H1 (cell line): ENCODE measurements at regions not wholly inside any gene's neighbourhood (a gene's known extent, or its start where the extent isn't known, plus 50 kb on each side); places are given as distances from the start of the nearest gene placed in this dataset.

Source experiments
- CTCF ChIA-PET: fragments of 300-600 bp; sonication (Branson Sonifier 250); formaldehyde crosslinking; loops from one replicate; lab custom pipeline; 2021; ENCODE audit not compliant: partially characterized antibody; lab: Charles Lee
- POLR2A ChIA-PET: fragments of 300-600 bp; sonication (Branson Sonifier 250); formaldehyde crosslinking; loops from one replicate; lab custom pipeline; 2021; ENCODE audit warnings: inconsistent platforms; ENCODE audit not compliant: partially characterized antibody; lab: Charles Lee
- DNase-seq, 2 experiments: peaks; one replicate each; pipeline versions ENCODE4 v3.0.0 to v3.0.0-alpha.2; 2010 to 2022; ENCODE audit warnings: low spot score in 2 of 2, low read depth in 1 of 2, mixed read lengths in 1 of 2
- FAIRE-seq: peaks from 2 replicates; lab custom pipeline; 2011; peaks lifted over from hg19 to GRCh38; lab: Jason Lieb, UNC
- H2AFZ ChIP-seq: 2 replicates; pipeline ENCODE4 v1.8.1; 2012; ENCODE audit warnings: low read length, inconsistent platforms
- H2AK5ac ChIP-seq: 2 replicates; pipeline ENCODE4 v1.6.1; 2013; ENCODE audit warnings: low read depth, low read length
- H2BK120ac ChIP-seq: replicated peaks from 2 replicates; pipeline ENCODE3; 2013; ENCODE audit warnings: low read depth, low read length, inconsistent platforms
- H2BK12ac ChIP-seq: 2 replicates; pipeline ENCODE4 v1.6.1; 2013; ENCODE audit warnings: low read depth, low read length
- H2BK15ac ChIP-seq: 2 replicates; pipeline ENCODE4 v1.6.1; 2013; ENCODE audit warnings: low read length
- H2BK20ac ChIP-seq: 2 replicates; pipeline ENCODE4 v1.6.1; 2013; ENCODE audit warnings: low read length
- H2BK5ac ChIP-seq: 2 replicates; pipeline ENCODE4 v1.6.1; 2013; ENCODE audit warnings: low read depth, low read length
- H3K14ac ChIP-seq: 2 replicates; pipeline ENCODE4 v1.6.1; 2013; ENCODE audit warnings: inconsistent platforms; ENCODE audit not compliant: insufficient read length
- H3K18ac ChIP-seq: 2 replicates; pipeline ENCODE4 v1.6.1; 2013; ENCODE audit warnings: low read length; ENCODE audit errors: extremely low read depth
- H3K23ac ChIP-seq: 2 replicates; pipeline ENCODE4 v1.6.1; 2013; ENCODE audit warnings: inconsistent platforms; ENCODE audit not compliant: insufficient read length
- H3K23me2 ChIP-seq: 2 replicates; pipeline ENCODE4 v1.6.1; 2013; ENCODE audit warnings: low read depth, low read length
- H3K27ac ChIP-seq: 2 replicates; pipeline ENCODE4 v1.6.1; 2011; ENCODE audit warnings: low read depth, low read length, inconsistent platforms
- H3K27me3 ChIP-seq, 4 experiments: replicated peaks in 1 of 4; 1 replicate in 1 of 4; 2 replicates in 3 of 4; pipeline versions ENCODE4 v1.6.1 to v1.8.1; 2011 to 2013; ENCODE audit warnings: low read length in 3 of 4, mild to moderate bottlenecking in 3 of 4, inconsistent platforms in 2 of 4, mixed read lengths in 2 of 4, moderate library complexity in 1 of 4; ENCODE audit not compliant: control insufficient read depth in 3 of 4, insufficient read depth in 3 of 4; ENCODE audit errors: extremely low read depth in 1 of 4
- H3K36me3 ChIP-seq, 4 experiments: 2 replicates each; pipeline versions ENCODE4 v1.6.1 to v1.8.1; 2011 to 2013; ENCODE audit warnings: mild to moderate bottlenecking in 4 of 4, low read length in 3 of 4, moderate library complexity in 2 of 4, control low read depth in 1 of 4, inconsistent platforms in 1 of 4; ENCODE audit not compliant: insufficient read depth in 4 of 4, control insufficient read depth in 2 of 4
- H3K4ac ChIP-seq: replicated peaks from 2 replicates; pipeline ENCODE3; 2013; ENCODE audit warnings: low read length, low read depth, mixed read lengths, inconsistent platforms; ENCODE audit not compliant: insufficient read length
- H3K4me1 ChIP-seq, 4 experiments: replicated peaks in 1 of 4; 1 replicate in 1 of 4; 2 replicates in 3 of 4; pipeline versions ENCODE4 v1.6.1 to v1.8.1; 2011 to 2013; ENCODE audit warnings: low read length in 3 of 4, inconsistent platforms in 2 of 4, mixed read lengths in 1 of 4; ENCODE audit not compliant: insufficient read depth in 4 of 4, control insufficient read depth in 3 of 4
- H3K4me2 ChIP-seq, 2 experiments: 2 replicates each; pipeline versions ENCODE4 v1.6.1 to v1.8.1; 2011 to 2013; ENCODE audit warnings: low read depth in 2 of 2, low read length in 2 of 2, control low read depth in 1 of 2, inconsistent platforms in 1 of 2, mild to moderate bottlenecking in 1 of 2; ENCODE audit not compliant: insufficient read depth in 1 of 2
- H3K4me3 ChIP-seq, 4 experiments: fragments of 200-600, 300-600 bp in 1 of 4; sonication (generic), shearing (Covaris generic), sonication (Bioruptor Twin) in 1 of 4; 2 replicates each; pipeline versions ENCODE4 v1.5.1 to v1.8.1; 2011 to 2016; ENCODE audit warnings: low read length in 4 of 4, low read depth in 3 of 4, control low read depth in 2 of 4, inconsistent platforms in 2 of 4, mild to moderate bottlenecking in 2 of 4, mixed read lengths in 1 of 4, moderate library complexity in 1 of 4; ENCODE audit not compliant: insufficient read depth in 2 of 4; ENCODE audit errors: extremely low read depth in 1 of 4
- H3K56ac ChIP-seq: replicated peaks from 2 replicates; pipeline ENCODE3; 2013; ENCODE audit warnings: low read depth, mild to moderate bottlenecking, mixed read lengths, low read length, inconsistent platforms; ENCODE audit not compliant: insufficient read length
- H3K79me1 ChIP-seq: 2 replicates; pipeline ENCODE4 v1.6.1; 2013; ENCODE audit warnings: low read depth, low read length, control low read depth
- H3K79me2 ChIP-seq, 2 experiments: 2 replicates each; pipeline versions ENCODE4 v1.6.1 to v1.8.1; 2012 to 2013; ENCODE audit warnings: low read length in 2 of 2, mild to moderate bottlenecking in 2 of 2, inconsistent platforms in 1 of 2; ENCODE audit not compliant: insufficient read depth in 2 of 2, control insufficient read depth in 1 of 2
- H3K9ac ChIP-seq, 4 experiments: replicated peaks in 1 of 4; 1 replicate in 1 of 4; 2 replicates in 3 of 4; pipeline versions ENCODE4 v1.6.1 to v1.8.1; 2011 to 2013; ENCODE audit warnings: low read depth in 3 of 4, low read length in 3 of 4, control low read depth in 2 of 4, mild to moderate bottlenecking in 2 of 4, moderate library complexity in 2 of 4, inconsistent platforms in 1 of 4; ENCODE audit errors: extremely low read depth in 1 of 4
- H3K9me3 ChIP-seq, 2 experiments: 2 replicates each; pipeline versions ENCODE4 v1.6.1 to v1.8.1; 2012 to 2013; ENCODE audit warnings: mild to moderate bottlenecking in 2 of 2, moderate library complexity in 2 of 2, control low read depth in 1 of 2, inconsistent platforms in 1 of 2, low read depth in 1 of 2, low read length in 1 of 2, mixed read lengths in 1 of 2; ENCODE audit not compliant: insufficient read depth in 2 of 2
- H4K20me1 ChIP-seq, 2 experiments: replicated peaks in 1 of 2; 2 replicates each; pipeline versions ENCODE3 to v1.8.1; 2011 to 2013; ENCODE audit warnings: inconsistent platforms in 2 of 2, low read length in 2 of 2, mild to moderate bottlenecking in 1 of 2; ENCODE audit not compliant: insufficient read depth in 2 of 2, control insufficient read depth in 1 of 2
- H4K5ac ChIP-seq: 2 replicates; pipeline ENCODE4 v1.6.1; 2013; ENCODE audit warnings: low read length, low read depth, mixed read lengths, inconsistent platforms; ENCODE audit not compliant: insufficient read length
- H4K8ac ChIP-seq: 2 replicates; pipeline ENCODE4 v1.8.0; 2013; ENCODE audit warnings: mild to moderate bottlenecking, moderate library complexity, low read length, inconsistent platforms; ENCODE audit not compliant: insufficient read depth; ENCODE audit errors: extremely low read depth
- H4K91ac ChIP-seq: replicated peaks from 2 replicates; pipeline ENCODE3; 2013; ENCODE audit warnings: low read length, mixed read lengths, inconsistent platforms; ENCODE audit not compliant: insufficient read length
- ASH2L ChIP-seq: fragments of 200-600, 300-600 bp; sonication (generic); IDR thresholded peaks from one replicate; pipeline ENCODE4 v1.7.1; 2017; ENCODE audit warnings: low read length
- BCL11A ChIP-seq, 2 experiments: IDR thresholded peaks; one replicate each; pipeline ENCODE4 v1.6.1; 2011; ENCODE audit warnings: low read depth in 2 of 2, low read length in 2 of 2, mild to moderate bottlenecking in 2 of 2
- NRF1 ChIP-seq: IDR thresholded peaks from 2 replicates; pipeline ENCODE4 v1.6.1; 2011; ENCODE audit warnings: mild to moderate bottlenecking, low read depth, low read length, improper control_type of control experiment
- SUZ12 ChIP-seq: fragments of 200-600 bp; sonication (generic); IDR thresholded peaks from 2 replicates; pipeline ENCODE4 v1.6.1; 2012; ENCODE audit warnings: mild to moderate bottlenecking, inconsistent platforms, low read length, moderate library complexity, mixed read lengths
- ZNF274 ChIP-seq: IDR thresholded peaks from 2 replicates; pipeline ENCODE4 v1.7.0; 2012; ENCODE audit warnings: low read length, borderline replicate concordance; ENCODE audit errors: extremely low read depth

- Histone ChIP-seq H4K91ac (no peak overlapping the region), H3K79me2 (no peaks in the 10 kb centered on the region), H3K9ac (no peak overlapping the region), H2AK5ac (no peak overlapping the region), H3K56ac (no peak overlapping the region), H4K20me1 (no peaks in the 10 kb centered on the region), H3K14ac (no peak overlapping the region), H2AFZ (no peak overlapping the region), H3K23ac (no peak overlapping the region), H3K9me3 (no peaks in the 10 kb centered on the region), H3K18ac (no peak overlapping the region), H2BK120ac (no peak overlapping the region), H2BK5ac (no peak overlapping the region), H3K4me2 (no peak overlapping the region), H2BK20ac (no peak overlapping the region), H2BK12ac (no peak overlapping the region), H3K79me1 (no peaks in the 10 kb centered on the region), H3K4me1 (peaks cover 0 to 4% (median under 1%) of the 10 kb centered on the region in 4 experiments; a peak in 4 of 7 replicates), H3K4me3 (no peak overlapping the region), H4K5ac (no peak overlapping the region), H3K36me3 (no peaks in the 10 kb centered on the region), H3K27ac (no peak overlapping the region), H3K23me2 (no peaks in the 10 kb centered on the region), H2BK15ac (no peak overlapping the region), H3K27me3 (no peaks in the 10 kb centered on the region), H4K8ac (no peak overlapping the region), H3K4ac (no peak overlapping the region)
- no peak for DNase-seq
- POLR2A ChIA-PET = no interaction called here
- FAIRE-seq = no peak
- CTCF ChIA-PET = interaction anchor here (1.1 kb wide), 2 partner anchors 13 to 132 kb away, joined by 4 read pairs; no protein-coding TSS in a partner anchor
- TF ChIP-seq NRF1 = no peak
- no peak for TF ChIP-seq ZNF274
- TF ChIP-seq SUZ12 = no peak
- no peak for TF ChIP-seq ASH2L
- no peak for TF ChIP-seq BCL11A (IDR thresholded peaks at IDR 0.05; ENCODE audit: low read depth in 2 of 2, low read length in 2 of 2)
Observed at GRCh38 chr5:61280205-61280604, 51.9 kb upstream of the ZSWIM6 start.
